Naive thymus-derived CD4-positive, alpha-beta T cell (primary cell): ENCODE measurements at regions not wholly inside any gene's neighbourhood (a gene's known extent, or its start where the extent isn't known, plus 50 kb on each side); places are given as distances from the start of the nearest gene placed in this dataset.
"Not testable (repeated sequence)": the region's sequence is repeated elsewhere in the genome, so short reads cannot be mapped to it uniquely, and the experiment has no call there.

Source experiments
- ATAC-seq: fragments of 150-1000 bp; cut with Tn5 transposase; 2 replicates; pipeline ENCODE4 v1.10.0; 2021; ENCODE audit warnings: mild to moderate bottlenecking, moderate library complexity
- CTCF ChIA-PET: fragments of 350-600 bp; sonication (Branson Sonifier 250); formaldehyde crosslinking; loops from one replicate; lab custom pipeline; 2021; ENCODE audit warnings: antibody characterized with exemption; lab: Charles Lee
- POLR2A ChIA-PET: fragments of 350-600 bp; sonication (Branson Sonifier 250); formaldehyde crosslinking; loops from one replicate; lab custom pipeline; 2021; ENCODE audit warnings: antibody characterized with exemption, inconsistent platforms; lab: Charles Lee
- DNase-seq, 9 donors: peaks; one replicate each; pipeline versions ENCODE4 v3.0.0 to v3.0.0-alpha.2; 2020 to 2022; ENCODE audit warnings: mixed read lengths in 1 of 9
- H3K27ac ChIP-seq: one replicate; pipeline ENCODE4 v1.7.0; 2013; ENCODE audit warnings: mild to moderate bottlenecking, low read depth, low read length, moderate library complexity
- H3K27me3 ChIP-seq, 2 donors: one replicate each; pipeline ENCODE4 v1.7.0; 2013; ENCODE audit warnings: low read length in 2 of 2, mild to moderate bottlenecking in 2 of 2, moderate library complexity in 2 of 2; ENCODE audit not compliant: control insufficient read depth in 2 of 2, insufficient read depth in 2 of 2
- H3K36me3 ChIP-seq, 3 experiments: 1 replicate in 2 of 3; 2 replicates in 1 of 3; pipeline ENCODE4 v1.7.0; 2013; ENCODE audit warnings: low read length in 3 of 3, mild to moderate bottlenecking in 3 of 3, moderate library complexity in 1 of 3; ENCODE audit not compliant: insufficient read depth in 3 of 3, control insufficient read depth in 2 of 3
- H3K4me1 ChIP-seq, 2 donors: one replicate each; pipeline ENCODE4 v1.7.0; 2013; ENCODE audit warnings: low read length in 2 of 2, mild to moderate bottlenecking in 2 of 2, moderate library complexity in 1 of 2; ENCODE audit not compliant: control insufficient read depth in 2 of 2, insufficient read depth in 2 of 2
- H3K4me3 ChIP-seq: 2 replicates; pipeline ENCODE4 v1.7.0; 2013; ENCODE audit warnings: mild to moderate bottlenecking, low read length
- H3K9me3 ChIP-seq, 3 experiments: 1 replicate in 2 of 3; 2 replicates in 1 of 3; pipeline ENCODE4 v1.7.0; 2013; ENCODE audit warnings: low read length in 3 of 3; ENCODE audit not compliant: control insufficient read depth in 2 of 3
- H3K27ac Mint-ChIP-seq, 9 donors: one replicate each; pipeline ENCODE4 v1.8.0; 2020 to 2022; ENCODE audit warnings: mixed read lengths in 9 of 9, mild to moderate bottlenecking in 8 of 9, moderate library complexity in 5 of 9, inconsistent platforms in 2 of 9
- H3K27me3 Mint-ChIP-seq, 5 donors: one replicate each; pipeline ENCODE4 v1.8.0; 2021 to 2022; ENCODE audit warnings: mixed read lengths in 5 of 5, mild to moderate bottlenecking in 1 of 5
- H3K36me3 Mint-ChIP-seq, 5 donors: one replicate each; pipeline ENCODE4 v1.8.0; 2020 to 2022; ENCODE audit warnings: mixed read lengths in 5 of 5, mild to moderate bottlenecking in 3 of 5, inconsistent platforms in 1 of 5
- H3K4me1 Mint-ChIP-seq, 7 donors: one replicate each; pipeline ENCODE4 v1.8.0; 2020 to 2022; ENCODE audit warnings: mixed read lengths in 7 of 7, mild to moderate bottlenecking in 3 of 7, inconsistent platforms in 1 of 7
- H3K4me3 Mint-ChIP-seq, 10 donors: one replicate each; pipeline ENCODE4 v1.8.0; 2020 to 2022; ENCODE audit warnings: mild to moderate bottlenecking in 10 of 10, mixed read lengths in 10 of 10, moderate library complexity in 6 of 10, inconsistent platforms in 2 of 10
- H3K9me3 Mint-ChIP-seq, 11 donors: one replicate each; pipeline ENCODE4 v1.8.0; 2020 to 2022; ENCODE audit warnings: mixed read lengths in 11 of 11, mild to moderate bottlenecking in 4 of 11, inconsistent platforms in 1 of 11, moderate library complexity in 1 of 11
- intact Hi-C, 2 donors: fragments of 100-400 bp; cut with micrococcal nuclease; formaldehyde crosslinking; loops; one replicate each; pipeline ENCODE4 v1.15.1; 2023

DNA sequence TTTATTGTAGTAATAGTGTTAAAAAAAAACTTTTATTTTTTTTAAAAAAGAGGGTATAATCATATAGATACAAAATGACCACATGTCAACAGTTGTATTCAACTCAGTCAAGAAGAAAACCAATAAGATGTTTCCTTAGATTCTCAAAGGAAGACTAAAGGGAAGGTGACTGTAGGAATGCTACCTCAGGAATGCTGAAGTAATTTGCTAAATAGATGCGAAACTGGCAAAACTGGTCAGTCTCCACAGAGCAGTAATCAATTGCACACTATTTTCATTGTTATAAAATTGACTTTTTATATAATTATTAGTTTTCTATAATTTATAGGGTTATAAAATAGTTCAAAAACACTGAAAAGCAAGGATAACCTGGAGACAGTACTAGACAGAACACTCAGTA lies 204.8 kb downstream of the GABRG2 start:
- H3K9me3 ChIP-seq: no peaks in the 10 kb centered on the region
- CTCF ChIA-PET: no interaction called here
- intact Hi-C loops: no loop called here
- Mint-ChIP-seq H3K36me3 (no peaks in the 10 kb centered on the region), H3K27ac (no peak overlapping the region), H3K4me1 (peaks cover 0 to 2% (median 0%) of the 10 kb centered on the region in 7 donors), H3K9me3 (peaks cover 0 to 9% (median 5%) of the 10 kb centered on the region in 11 donors), H3K4me3 (no peak overlapping the region), H3K27me3 (no peaks in the 10 kb centered on the region)
- no peaks in the 10 kb centered on the region for H3K36me3 ChIP-seq
- H3K27ac ChIP-seq: no peak overlapping the region
- H3K4me1 ChIP-seq: no peaks in the 10 kb centered on the region
- H3K27me3 ChIP-seq: no peaks in the 10 kb centered on the region
- no peak overlapping the region for H3K4me3 ChIP-seq
- POLR2A ChIA-PET: no interaction called here
- DNase-seq: no peak
- no peak for ATAC-seq

DNA sequence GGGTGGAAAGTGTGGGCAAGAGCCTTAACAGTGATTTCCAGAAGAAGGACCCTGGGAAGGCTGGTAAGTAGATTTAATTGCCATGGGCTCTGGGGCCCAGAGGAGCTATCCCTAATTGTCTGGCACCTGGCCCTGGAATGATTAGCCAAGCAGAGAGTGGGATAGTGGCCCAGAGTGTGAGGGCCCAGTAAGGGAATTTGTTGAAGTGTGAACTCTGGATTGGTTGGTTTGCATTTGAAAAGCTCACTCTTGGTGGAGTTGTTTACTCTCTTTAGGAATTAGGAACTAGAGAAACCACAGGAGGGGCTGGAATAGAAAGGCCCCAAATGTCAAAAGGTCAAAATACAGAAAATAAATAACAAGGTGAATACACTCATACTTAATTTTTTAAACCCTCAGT lies 207.1 kb downstream of the GABRG2 start:
- H3K9me3 Mint-ChIP-seq: peaks cover 0 to 14% (median 4%) of the 10 kb centered on the region in 11 donors
- Histone ChIP-seq H3K36me3 (no peaks in the 10 kb centered on the region), H3K4me3 (no peak overlapping the region), H3K4me1 (no peaks in the 10 kb centered on the region), H3K27ac (no peak overlapping the region), H3K27me3 (no peaks in the 10 kb centered on the region), H3K9me3 (no peaks in the 10 kb centered on the region)
- POLR2A ChIA-PET: no interaction called here
- no peak overlapping the region for H3K4me3 Mint-ChIP-seq
- ATAC-seq (no peak), DNase-seq (no peak)
- no peaks in the 10 kb centered on the region for H3K4me1 Mint-ChIP-seq
- intact Hi-C loops: no loop called here
- H3K36me3 Mint-ChIP-seq: no peaks in the 10 kb centered on the region
- H3K27me3 Mint-ChIP-seq: no peaks in the 10 kb centered on the region
- CTCF ChIA-PET: no interaction called here
- no peak overlapping the region for H3K27ac Mint-ChIP-seq

DNA sequence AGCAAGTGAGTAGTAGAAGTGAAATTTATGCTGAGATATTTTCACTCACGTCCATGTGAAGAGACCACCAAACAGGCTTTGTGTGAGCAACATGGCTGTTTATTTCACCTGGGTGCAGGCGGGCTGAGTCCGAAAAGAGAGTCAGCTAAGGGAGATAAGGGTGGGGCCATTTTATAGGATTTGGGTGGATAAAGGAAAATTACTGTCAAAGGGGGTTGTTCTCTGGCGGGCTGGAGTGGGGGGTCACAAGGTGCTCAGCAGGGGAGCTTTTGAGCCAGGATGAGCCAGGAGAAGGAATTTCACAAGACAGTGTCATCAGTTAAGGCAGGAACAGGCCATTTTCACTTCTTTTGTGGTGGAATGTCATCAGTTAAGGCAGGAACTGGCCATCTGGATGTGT lies 207.8 kb downstream of the GABRG2 start:
- ATAC-seq, H3K27ac Mint-ChIP-seq, H3K4me3 ChIP-seq, H3K36me3 Mint-ChIP-seq, H3K9me3 ChIP-seq, H3K4me1 Mint-ChIP-seq, H3K4me3 Mint-ChIP-seq, CTCF ChIA-PET, H3K27ac ChIP-seq, H3K36me3 ChIP-seq, intact Hi-C loops, H3K27me3 ChIP-seq, H3K4me1 ChIP-seq, H3K27me3 Mint-ChIP-seq, DNase-seq, POLR2A ChIA-PET: not testable (repeated sequence)
- peaks cover 0 to 16% (median 4%) of the 10 kb centered on the region in 11 donors for H3K9me3 Mint-ChIP-seq

DNA sequence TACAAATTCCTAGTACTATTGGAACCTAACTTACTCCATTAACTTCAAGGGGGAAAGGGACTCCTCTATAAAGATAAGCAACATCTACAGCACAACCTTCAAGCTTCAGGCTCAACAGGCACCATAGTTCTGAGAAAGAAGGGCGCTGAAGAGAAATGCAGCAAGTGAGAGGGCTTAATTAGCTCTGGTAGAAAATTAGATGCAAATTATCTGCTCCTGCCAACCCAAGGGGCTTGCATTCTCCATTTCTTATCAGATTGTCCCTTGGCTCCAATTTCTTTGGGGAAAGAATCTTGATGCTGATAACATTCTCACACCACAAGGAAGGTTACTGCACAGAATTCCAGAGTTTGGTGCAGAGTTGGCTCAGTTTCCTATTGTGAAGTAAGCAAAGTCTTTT lies 214.6 kb downstream of the GABRG2 start:
- ATAC-seq (no peak), DNase-seq (no peak)
- H3K4me3 Mint-ChIP-seq: no peak overlapping the region
- ChIA-PET CTCF (interaction anchor here (0.5 kb wide), 1 partner anchor 1772 kb away, joined by 6 read pairs; no protein-coding TSS in a partner anchor), POLR2A (no interaction called here)
- Histone ChIP-seq H3K27ac (no peak overlapping the region), H3K4me1 (no peaks in the 10 kb centered on the region), H3K4me3 (no peak overlapping the region), H3K9me3 (no peaks in the 10 kb centered on the region), H3K36me3 (no peaks in the 10 kb centered on the region), H3K27me3 (no peaks in the 10 kb centered on the region)
- peaks cover 0 to 16% (median 5%) of the 10 kb centered on the region in 11 donors for H3K9me3 Mint-ChIP-seq
- no peak overlapping the region for H3K27ac Mint-ChIP-seq
- intact Hi-C loops: no loop called here
- no peaks in the 10 kb centered on the region for H3K27me3 Mint-ChIP-seq
- H3K4me1 Mint-ChIP-seq: no peaks in the 10 kb centered on the region
- no peaks in the 10 kb centered on the region for H3K36me3 Mint-ChIP-seq

DNA sequence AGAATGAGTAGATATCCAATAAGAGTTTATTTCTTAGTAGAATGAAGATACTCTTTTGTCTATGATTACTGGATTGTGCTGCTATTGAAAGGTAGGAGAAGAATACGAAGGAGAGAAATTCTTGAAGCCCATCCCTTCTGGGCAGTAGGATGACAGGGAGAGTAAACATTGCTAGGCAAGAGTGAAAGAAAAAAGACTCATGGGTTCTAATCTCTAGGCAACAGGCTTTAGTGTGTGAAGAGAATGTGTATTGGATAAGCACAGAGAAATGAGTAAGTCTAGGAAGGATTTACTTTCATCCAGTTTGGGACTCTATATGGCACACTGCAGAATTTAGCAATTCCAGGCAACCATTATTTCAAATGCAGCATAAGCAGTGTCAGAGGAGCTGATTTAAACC lies 216.0 kb downstream of the GABRG2 start:
- no peaks in the 10 kb centered on the region for H3K4me1 Mint-ChIP-seq
- intact Hi-C loops: no loop called here
- POLR2A ChIA-PET: no interaction called here

DNA sequence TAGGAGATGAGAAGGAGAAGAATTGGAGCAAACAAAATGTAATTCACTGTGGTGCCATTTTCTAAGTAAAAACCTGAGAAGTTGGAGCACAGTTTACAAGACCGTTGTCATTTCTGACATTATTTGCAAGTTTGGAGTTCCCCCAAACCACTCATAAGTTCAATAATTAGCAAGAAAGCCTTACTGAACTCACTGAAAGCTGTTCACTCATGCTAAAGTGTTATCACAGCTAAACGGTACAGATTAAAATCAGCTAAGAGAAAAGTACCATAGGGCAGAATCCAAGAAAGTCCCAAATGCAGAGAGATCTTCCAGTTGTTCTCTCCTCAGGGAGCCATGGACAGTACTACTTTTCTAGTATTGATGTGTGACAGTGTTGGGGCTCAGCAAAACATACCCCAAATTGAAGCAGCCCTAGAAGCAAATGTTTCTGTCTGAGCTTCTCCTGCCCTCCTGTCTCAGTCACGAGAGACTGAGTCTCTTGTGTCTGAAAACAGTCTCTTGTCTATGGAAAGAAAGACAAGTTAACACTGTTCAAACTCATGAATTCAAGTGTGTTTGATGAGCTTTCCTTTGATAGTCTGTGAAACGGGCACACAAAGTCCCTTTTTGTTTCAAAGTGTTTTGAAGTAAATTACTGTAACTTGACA lies 221.2 kb downstream of the GABRG2 start:
- Mint-ChIP-seq H3K27me3 (no peaks in the 10 kb centered on the region), H3K27ac (no peak overlapping the region), H3K4me3 (no peak overlapping the region), H3K9me3 (peaks cover 0 to 16% (median 4%) of the 10 kb centered on the region in 11 donors), H3K36me3 (no peaks in the 10 kb centered on the region), H3K4me1 (no peaks in the 10 kb centered on the region)
- no peaks in the 10 kb centered on the region for H3K9me3 ChIP-seq
- no peak overlapping the region for H3K27ac ChIP-seq
- no peak for DNase-seq
- no peak overlapping the region for H3K4me3 ChIP-seq
- ATAC-seq: no peak
- H3K4me1 ChIP-seq: no peaks in the 10 kb centered on the region
- H3K36me3 ChIP-seq: no peaks in the 10 kb centered on the region
- H3K27me3 ChIP-seq: no peaks in the 10 kb centered on the region
- intact Hi-C loops: no loop called here
- ChIA-PET POLR2A (no interaction called here), CTCF (no interaction called here)

More for the DNA sequence above, 216.0 kb downstream of the GABRG2 start:
- no peak for DNase-seq
- no peaks in the 10 kb centered on the region for H3K27me3 Mint-ChIP-seq
- H3K27me3 ChIP-seq: no peaks in the 10 kb centered on the region
- H3K27ac Mint-ChIP-seq: no peak overlapping the region
- no peaks in the 10 kb centered on the region for H3K36me3 Mint-ChIP-seq
- H3K9me3 ChIP-seq: no peaks in the 10 kb centered on the region
- no peak for ATAC-seq
- CTCF ChIA-PET: no interaction called here
- no peak overlapping the region for H3K27ac ChIP-seq
- no peaks in the 10 kb centered on the region for H3K4me1 ChIP-seq
- no peak overlapping the region for H3K4me3 ChIP-seq
- H3K4me3 Mint-ChIP-seq: no peak overlapping the region
- no peaks in the 10 kb centered on the region for H3K36me3 ChIP-seq
- H3K9me3 Mint-ChIP-seq: peaks cover 0 to 16% (median 4%) of the 10 kb centered on the region in 11 donors

DNA sequence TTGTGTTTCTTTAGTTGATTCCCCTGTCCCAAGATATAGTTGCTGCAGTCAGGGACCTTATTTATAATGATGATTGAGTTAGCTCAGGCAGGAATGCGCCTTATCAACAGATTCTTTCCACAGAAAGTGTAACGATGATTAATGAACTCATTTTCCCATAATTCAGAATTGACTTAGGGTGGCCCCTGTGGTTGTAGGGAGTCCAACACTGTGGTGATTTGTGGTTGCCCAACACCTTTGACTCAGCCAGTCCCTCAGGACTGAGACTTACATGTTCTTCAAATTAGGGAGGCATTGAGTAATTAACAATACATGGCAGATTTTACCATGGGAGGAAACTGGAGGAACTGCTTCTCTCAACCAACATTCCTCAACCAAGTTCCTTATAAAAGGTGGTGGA lies 221.9 kb downstream of the GABRG2 start:
- H3K27ac ChIP-seq: no peak overlapping the region
- no peaks in the 10 kb centered on the region for H3K4me1 Mint-ChIP-seq
- H3K4me3 ChIP-seq: no peak overlapping the region
- ChIA-PET CTCF (interaction anchor here (0.7 kb wide), 1 partner anchor 23 kb away, joined by 4 read pairs; no protein-coding TSS in a partner anchor), POLR2A (no interaction called here)
- no peak for ATAC-seq
- no peak overlapping the region for H3K4me3 Mint-ChIP-seq
- H3K27me3 Mint-ChIP-seq: no peaks in the 10 kb centered on the region
- H3K4me1 ChIP-seq: no peaks in the 10 kb centered on the region
- no peaks in the 10 kb centered on the region for H3K27me3 ChIP-seq
- H3K36me3 Mint-ChIP-seq: no peaks in the 10 kb centered on the region
- H3K9me3 ChIP-seq: no peaks in the 10 kb centered on the region
- no peak for DNase-seq
- intact Hi-C loops: no loop called here
- no peak overlapping the region for H3K27ac Mint-ChIP-seq
- H3K36me3 ChIP-seq: no peaks in the 10 kb centered on the region
- peaks cover 0 to 16% (median 4%) of the 10 kb centered on the region in 11 donors for H3K9me3 Mint-ChIP-seq
